ENCODE measurements at regions not wholly inside any gene's neighbourhood (a gene's known extent, or its start where the extent isn't known, plus 50 kb on each side); places are given as distances from the start of the nearest gene placed in this dataset.
A peak's percentile ranks its signal among the peaks of the same experiment; 100 is the strongest.

- Histone ChIP-seq H3K79me1 (ENCODE audit: low read depth, low read length) (no peaks in the 10 kb centered on the region), H3K56ac (replicated peaks; ENCODE audit: insufficient read length, low read depth, low read length) (no peak overlapping the region), H3K4me2 (ENCODE audit: insufficient read depth in 1 of 2, low read depth in 2 of 2, low read length in 2 of 2) (no peak overlapping the region), H4K91ac (replicated peaks; ENCODE audit: insufficient read length, low read length) (peak overlapping the region; percentile 88), H4K5ac (ENCODE audit: insufficient read length, low read depth, low read length) (no peak overlapping the region), H4K20me1 (replicated peaks in 1 of 2; ENCODE audit: control insufficient read depth in 1 of 2, insufficient read depth in 2 of 2, low read length in 2 of 2) (peaks cover 0 to 4% of the 10 kb centered on the region in 2 experiments), H2BK20ac (ENCODE audit: low read length) (0 out of 2 replicates have a peak overlapping the region, but pooled peaks have one; percentile 69), H3K23me2 (ENCODE audit: low read depth, low read length) (peaks cover 10% of the 10 kb centered on the region; the same call in 1 of the 2 replicates), H3K14ac (ENCODE audit: insufficient read length) (no peak overlapping the region), H3K27me3 (replicated peaks in 1 of 4; ENCODE audit: control insufficient read depth in 3 of 4, extremely low read depth in 1 of 4, insufficient read depth in 3 of 4, low read length in 3 of 4) (no peaks in the 10 kb centered on the region; a peak in 3 of 7 replicates), H2AK5ac (ENCODE audit: low read depth, low read length) (no peak overlapping the region; the same call in 1 of the 2 replicates), H4K8ac (ENCODE audit: extremely low read depth, insufficient read depth, low read length) (no peak overlapping the region), H2AFZ (ENCODE audit: low read length) (no peak overlapping the region), H3K79me2 (ENCODE audit: control insufficient read depth in 1 of 2, insufficient read depth in 2 of 2, low read length in 2 of 2) (no peaks in the 10 kb centered on the region), H3K27ac (ENCODE audit: low read depth, low read length) (no peak overlapping the region), H2BK15ac (ENCODE audit: low read length) (no peak overlapping the region), H3K4me1 (replicated peaks in 1 of 4; ENCODE audit: control insufficient read depth in 3 of 4, insufficient read depth in 4 of 4, low read length in 3 of 4) (peaks cover 5 to 44% (median 20%) of the 10 kb centered on the region in 4 experiments), H3K36me3 (ENCODE audit: control insufficient read depth in 2 of 4, insufficient read depth in 4 of 4, low read length in 3 of 4) (no peaks in the 10 kb centered on the region), H3K9ac (replicated peaks in 1 of 4; ENCODE audit: extremely low read depth in 1 of 4, low read depth in 3 of 4, low read length in 3 of 4) (no peak overlapping the region), H3K4me3 (ENCODE audit: extremely low read depth in 1 of 4, insufficient read depth in 2 of 4, low read depth in 3 of 4, low read length in 4 of 4) (no peak overlapping the region), H3K18ac (ENCODE audit: extremely low read depth, low read length) (no peak overlapping the region), H3K4ac (replicated peaks; ENCODE audit: insufficient read length, low read depth, low read length) (no peak overlapping the region), H3K9me3 (ENCODE audit: insufficient read depth in 2 of 2, low read depth in 1 of 2, low read length in 1 of 2) (peaks cover 0 to 5% of the 10 kb centered on the region in 2 experiments; a peak in 2 of 4 replicates), H3K23ac (ENCODE audit: insufficient read length) (no peak overlapping the region), H2BK12ac (ENCODE audit: low read depth, low read length) (no peak overlapping the region; the same call in 1 of the 2 replicates), H2BK120ac (replicated peaks; ENCODE audit: low read depth, low read length) (no peak overlapping the region), H2BK5ac (ENCODE audit: low read depth, low read length) (no peak overlapping the region; the same call in 1 of the 2 replicates)
- ChIA-PET CTCF (ENCODE audit: partially characterized antibody) (interaction anchor here (1.1 to 1.5 kb wide), 3 partner anchors 55 to 233 kb away, joined by 3 to 6 read pairs (median 4); no protein-coding TSS in a partner anchor), POLR2A (ENCODE audit: partially characterized antibody) (interaction anchor here (1.1 kb wide), 1 partner anchor 50 kb away, joined by 3 read pairs; no protein-coding TSS in a partner anchor)
- TF ChIP-seq KDM5A (IDR thresholded peaks at IDR 0.05; ENCODE audit: low read length) = no peak
- no peak for TF ChIP-seq TEAD4 (IDR thresholded peaks at IDR 0.05; ENCODE audit: low read depth, low read length)
- no peak for TF ChIP-seq ASH2L (IDR thresholded peaks at IDR 0.05; ENCODE audit: low read length)
- TF ChIP-seq HDAC6 (IDR thresholded peaks at IDR 0.05; ENCODE audit: low read depth, low read length) = no peak
- TF ChIP-seq POLR2A (IDR thresholded peaks at IDR 0.05; ENCODE audit: control extremely low read depth in 1 of 2, low read depth in 2 of 2, low read length in 2 of 2) = no peak
- no peak for TF ChIP-seq TBP (IDR thresholded peaks at IDR 0.05; ENCODE audit: low read depth, low read length)
- no peak for TF ChIP-seq JUND (IDR thresholded peaks at IDR 0.05; ENCODE audit: low read length)
- no peak for TF ChIP-seq SIRT6 (IDR thresholded peaks at IDR 0.05; ENCODE audit: low read length)
- 86% methylated on average over 6 of the region's 6 CpGs; no CpG with 5 or more reads in 1 of the 2 experiments for WGBS, 2 experiments (ENCODE audit: extremely low coverage in 1 of 2, insufficient coverage in 1 of 2, insufficient read length in 1 of 2, insufficient replicate concordance in 2 of 2, low coverage in 1 of 2, low lambda C conversion rate in 2 of 2, missing lambda C conversion rate in 1 of 2)
- DNase-seq (ENCODE audit: low read depth in 1 of 2, low spot score in 2 of 2) (no peak), FAIRE-seq (no peak)
Observed at GRCh38 chr9:129405827-129406213, 215.1 kb downstream of the C9orf50 start.
